ENCODE measurements at regions not wholly inside any gene's neighbourhood (a gene's known extent, or its start where the extent isn't known, plus 50 kb on each side); places are given as distances from the start of the nearest gene placed in this dataset.

- no peaks in the 10 kb centered on the region for H3K27me3 ChIP-seq (replicated peaks in 1 of 7)
- peaks cover 0 to 17% (median 0%) of the 10 kb centered on the region in 8 donors for H3K9me3 ChIP-seq
- no peak for DNase-seq
- no peaks in the 10 kb centered on the region for H3K36me3 ChIP-seq
- H3K27ac ChIP-seq = no peak overlapping the region
- no peak for TF ChIP-seq CTCF (IDR thresholded peaks at IDR 0.05 in 8 of 11, conservative IDR thresholded peaks at IDR 0.05 in 3 of 11)
- TF ChIP-seq POLR2AphosphoS5 (IDR thresholded peaks at IDR 0.05) = no peak
- TF ChIP-seq POLR2A (IDR thresholded peaks at IDR 0.05) = no peak
- no peak overlapping the region for H3K4me3 ChIP-seq
- 77 to 89% (median 85%) methylated on average over 9 of the region's 9 CpGs for WGBS, 5 donors
- no peaks in the 10 kb centered on the region for H3K4me1 ChIP-seq
- intact Hi-C loops (cut with DNase I; ENCODE audit: low total_unique reads) = no loop called here
Observed at GRCh38 chr2:79369127-79369526, 143.7 kb upstream of the CTNNA2 start.

- Histone ChIP-seq H3K4me1 (no peaks in the 10 kb centered on the region), H3K27me3 (replicated peaks in 1 of 7) (no peaks in the 10 kb centered on the region), H3K9me3 (peaks cover 0 to 22% (median 0%) of the 10 kb centered on the region in 8 donors), H3K4me3 (no peak overlapping the region), H3K36me3 (no peaks in the 10 kb centered on the region), H3K27ac (no peak overlapping the region)
- intact Hi-C loops (cut with DNase I; ENCODE audit: low total_unique reads) = no loop called here
- no peak for TF ChIP-seq POLR2A (IDR thresholded peaks at IDR 0.05)
- TF ChIP-seq CTCF (IDR thresholded peaks at IDR 0.05 in 8 of 11, conservative IDR thresholded peaks at IDR 0.05 in 3 of 11) = no peak
- no peak for TF ChIP-seq POLR2AphosphoS5 (IDR thresholded peaks at IDR 0.05)
- DNase-seq = no peak
- WGBS, 5 donors = 54 to 68% (median 58%) methylated on average over 5 of the region's 5 CpGs
Observed at GRCh38 chr2:79368116-79368630, 144.7 kb upstream of the CTNNA2 start.

- no peak for DNase-seq
- no peak overlapping the region for H3K4me3 ChIP-seq
- intact Hi-C loops (cut with DNase I; ENCODE audit: low total_unique reads) = no loop called here
- peaks cover 0 to 19% (median 8%) of the 10 kb centered on the region in 8 donors for H3K9me3 ChIP-seq
- 37 to 72% (median 48%) methylated on average over 2 of the region's 2 CpGs for WGBS, 5 donors
- no peak overlapping the region for H3K27ac ChIP-seq
- H3K4me1 ChIP-seq = no peaks in the 10 kb centered on the region
- H3K27me3 ChIP-seq (replicated peaks in 1 of 7) = no peaks in the 10 kb centered on the region
- no peaks in the 10 kb centered on the region for H3K36me3 ChIP-seq
- TF ChIP-seq POLR2A (IDR thresholded peaks at IDR 0.05) = no peak
- no peak for TF ChIP-seq CTCF (IDR thresholded peaks at IDR 0.05 in 8 of 11, conservative IDR thresholded peaks at IDR 0.05 in 3 of 11)
- no peak for TF ChIP-seq POLR2AphosphoS5 (IDR thresholded peaks at IDR 0.05)
Observed at GRCh38 chr2:79359419-79359818, 153.4 kb upstream of the CTNNA2 start.

GRCh38 chr2:79355569-79355968 lies 157.3 kb upstream of the CTNNA2 start:
- WGBS, 5 donors = 30 to 69% (median 41%) methylated on average over 1 of the region's 1 CpG
- H3K36me3 ChIP-seq = no peaks in the 10 kb centered on the region
- TF ChIP-seq CTCF (IDR thresholded peaks at IDR 0.05 in 8 of 11, conservative IDR thresholded peaks at IDR 0.05 in 3 of 11) (no peak), POLR2AphosphoS5 (IDR thresholded peaks at IDR 0.05) (no peak), POLR2A (IDR thresholded peaks at IDR 0.05) (no peak)
- no peak for DNase-seq
- intact Hi-C loops (cut with DNase I; ENCODE audit: low total_unique reads) = no loop called here
- no peak overlapping the region for H3K27ac ChIP-seq
- peaks cover 0 to 38% (median 20%) of the 10 kb centered on the region in 8 donors for H3K9me3 ChIP-seq
- no peak overlapping the region for H3K4me3 ChIP-seq
- no peaks in the 10 kb centered on the region for H3K4me1 ChIP-seq
- no peaks in the 10 kb centered on the region for H3K27me3 ChIP-seq (replicated peaks in 1 of 7)
